HG03378 (cell line): ENCODE measurements at regions not wholly inside any gene's neighbourhood (a gene's known extent, or its start where the extent isn't known, plus 50 kb on each side); places are given as distances from the start of the nearest gene placed in this dataset.
"Not testable (repeated sequence)": the region's sequence is repeated elsewhere in the genome, so short reads cannot be mapped to it uniquely, and the experiment has no call there.

ENCODE experiments used
- ATAC-seq: cut with Tn5 transposase; IDR thresholded peaks from one replicate; pipeline ENCODE4 v1.9.1; 2021; ENCODE audit warnings: mild to moderate bottlenecking, moderate library complexity; ENCODE audit not compliant: unreplicated experiment

DNA sequence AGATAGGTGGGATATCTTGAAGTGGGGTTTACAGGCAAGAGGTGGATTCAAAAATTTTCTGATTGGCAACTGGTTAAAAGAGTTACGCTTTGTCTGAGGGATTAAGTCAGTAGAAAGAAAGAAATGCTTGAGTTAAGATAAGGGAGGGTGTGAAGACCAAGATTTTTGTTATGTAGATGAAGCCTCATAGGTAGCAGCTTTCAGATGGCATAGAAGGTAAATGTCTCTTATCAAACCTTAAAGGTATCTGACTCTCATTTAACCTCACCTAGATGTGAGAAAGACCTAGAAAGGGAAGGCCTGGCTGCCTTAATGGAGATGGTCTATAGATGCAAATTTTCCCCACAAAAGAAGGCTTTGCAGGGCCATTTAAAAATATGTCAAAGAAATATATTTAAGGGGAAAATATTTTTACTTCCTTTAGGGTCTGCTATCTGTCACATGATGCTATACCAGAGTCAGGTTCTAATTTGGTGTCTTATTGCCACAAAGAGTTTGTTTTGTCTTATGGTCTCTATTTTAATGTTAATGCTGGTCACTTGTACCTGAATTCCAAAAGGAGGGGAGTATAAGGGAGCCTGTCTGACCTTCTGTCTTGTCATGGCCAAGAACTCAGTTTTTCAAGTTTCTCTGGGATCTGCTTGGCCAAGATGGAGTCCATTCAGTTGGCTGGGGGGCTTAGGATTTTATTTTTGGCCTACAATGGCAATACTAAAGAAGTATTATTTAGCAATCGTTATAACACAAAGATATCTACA is 699.1 kb upstream of the AMOT start:
- no peak for ATAC-seq

DNA sequence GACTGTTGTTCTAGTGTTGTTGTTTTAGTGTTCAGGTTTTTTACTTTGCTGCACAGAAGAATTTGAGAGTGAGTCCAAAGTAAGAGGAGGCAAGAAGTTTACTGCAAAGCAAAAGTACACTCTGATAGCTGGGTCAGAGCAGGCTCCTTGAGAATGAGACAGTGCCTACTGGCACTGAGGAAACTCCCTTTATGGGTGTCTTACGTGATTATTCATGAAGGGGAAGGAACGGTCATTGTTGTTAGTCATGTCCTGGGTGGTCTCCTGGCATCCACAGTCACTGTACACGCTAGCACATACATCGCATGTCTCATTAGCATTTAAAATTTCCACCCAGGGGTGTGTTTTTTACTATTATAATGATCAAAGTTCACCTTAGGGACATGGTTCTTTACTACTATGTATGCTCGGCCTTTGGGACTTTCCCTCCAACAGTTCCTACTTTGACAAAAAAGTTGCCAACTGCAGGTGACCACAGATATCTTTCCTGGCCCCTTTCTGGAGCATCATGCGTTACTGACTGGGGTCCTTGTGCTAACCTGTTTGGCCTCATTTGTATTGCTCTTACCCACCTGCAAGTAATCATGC is 688.9 kb upstream of the AMOT start:
- ATAC-seq, result peak; percentile 33

DNA sequence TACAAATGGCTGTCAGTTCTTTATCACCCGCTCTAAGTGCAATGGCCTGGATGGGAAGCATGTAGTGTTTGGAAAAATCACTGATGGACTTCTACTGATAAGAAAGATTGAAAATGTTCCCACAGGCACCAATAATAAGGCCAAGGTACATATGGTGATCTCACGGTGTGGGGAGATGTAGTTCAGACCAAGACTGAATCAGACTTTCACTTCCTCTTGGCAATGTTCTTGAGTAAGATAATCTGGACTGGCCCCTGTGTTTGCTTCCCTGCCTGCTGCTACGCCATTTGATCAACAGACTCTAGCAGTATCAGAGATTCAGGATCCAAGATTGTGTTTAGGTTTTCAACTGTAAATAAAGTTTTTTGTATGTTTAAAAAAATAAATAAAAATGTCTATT is 682.2 kb upstream of the AMOT start:
- ATAC-seq, result peak; percentile 99

DNA sequence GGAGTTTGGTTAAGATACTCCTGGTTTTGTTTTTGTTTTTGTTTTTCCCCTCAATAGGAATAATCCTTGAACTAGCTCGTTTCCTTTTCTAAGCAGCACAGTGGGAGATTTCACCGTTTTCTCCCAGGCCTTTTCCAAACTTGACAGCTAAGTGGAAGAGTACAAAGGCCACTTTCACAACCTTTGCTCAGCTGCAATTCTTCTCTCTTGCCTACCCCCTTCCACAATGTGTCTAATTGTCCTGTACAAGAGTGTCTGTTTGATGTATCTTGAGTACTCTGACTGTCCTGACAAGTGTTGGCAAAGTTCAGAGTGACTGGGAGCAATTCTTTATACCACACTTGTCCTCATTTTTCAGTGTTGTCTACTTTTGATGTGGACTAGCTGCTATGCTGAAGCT is 674.3 kb upstream of the AMOT start:
- no peak for ATAC-seq

DNA sequence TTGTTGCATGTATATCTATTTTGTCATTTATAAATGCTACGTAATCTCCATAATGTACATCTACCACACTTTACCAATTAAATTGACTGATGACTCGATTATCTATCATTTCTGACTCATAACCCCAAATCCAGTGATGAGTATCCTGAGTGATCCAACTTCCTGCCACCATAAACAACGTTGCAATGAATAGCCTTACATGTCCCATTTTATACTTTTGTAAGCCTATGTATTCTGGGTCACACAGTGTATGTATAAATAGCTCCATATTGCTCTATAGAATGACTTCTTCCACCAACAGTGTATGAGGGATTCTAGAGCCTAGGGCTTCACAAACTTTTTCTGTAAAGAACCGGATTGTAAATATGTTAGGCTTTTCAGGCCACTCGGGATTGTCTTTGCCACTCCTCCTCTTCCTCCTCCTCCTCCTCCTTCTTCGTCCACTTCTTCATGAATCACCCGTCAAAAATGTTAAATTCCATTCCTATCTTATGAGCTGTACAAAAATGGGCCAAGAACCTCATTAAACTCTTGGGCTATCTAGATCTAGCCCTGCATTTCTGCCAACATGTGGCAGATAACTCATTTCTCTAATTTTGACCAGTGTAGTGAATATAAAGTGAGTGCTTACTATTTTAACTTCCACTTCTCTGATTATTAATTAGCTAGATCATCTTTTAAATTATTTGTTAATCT is 672.2 kb upstream of the AMOT start:
- no peak for ATAC-seq

DNA sequence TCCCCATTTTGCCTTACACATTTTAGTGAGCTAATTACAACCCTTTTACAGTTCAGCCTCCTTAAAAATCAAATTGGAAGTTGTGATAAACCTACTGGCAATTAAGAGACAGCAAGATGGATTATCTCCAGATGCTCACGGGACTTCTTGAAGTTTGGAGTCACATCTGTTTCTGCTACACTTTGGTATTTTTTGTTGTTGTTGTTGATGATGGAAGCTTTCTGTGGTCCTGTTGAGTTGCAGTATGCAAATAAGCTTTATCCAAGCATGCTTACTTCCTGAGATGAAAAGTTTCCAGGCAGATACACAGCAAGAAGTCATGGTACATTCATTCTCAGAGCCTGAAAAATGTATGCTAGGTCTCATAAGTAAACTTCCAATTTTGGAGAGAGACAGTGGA is 670.0 kb upstream of the AMOT start:
- no peak for ATAC-seq

DNA sequence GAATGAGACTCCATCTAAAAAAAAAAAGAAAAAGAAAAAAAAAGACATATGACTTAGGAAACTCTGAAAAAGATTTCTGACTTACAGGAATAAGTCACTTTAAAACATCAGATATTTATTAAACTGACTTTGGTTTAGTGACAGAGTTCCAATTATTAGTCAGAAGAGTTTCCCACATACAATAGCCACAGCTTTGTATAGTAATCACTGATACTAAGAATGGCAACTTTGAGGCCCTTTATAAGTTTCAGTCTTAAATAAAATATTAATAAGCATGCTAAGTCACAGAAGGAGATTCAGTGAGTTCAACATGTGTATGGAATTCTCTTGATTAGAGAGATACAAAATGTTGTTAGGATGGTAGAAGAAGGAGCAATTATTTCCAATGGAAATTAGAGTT is 652.3 kb upstream of the AMOT start:
- ATAC-seq, result peak; percentile 46

DNA sequence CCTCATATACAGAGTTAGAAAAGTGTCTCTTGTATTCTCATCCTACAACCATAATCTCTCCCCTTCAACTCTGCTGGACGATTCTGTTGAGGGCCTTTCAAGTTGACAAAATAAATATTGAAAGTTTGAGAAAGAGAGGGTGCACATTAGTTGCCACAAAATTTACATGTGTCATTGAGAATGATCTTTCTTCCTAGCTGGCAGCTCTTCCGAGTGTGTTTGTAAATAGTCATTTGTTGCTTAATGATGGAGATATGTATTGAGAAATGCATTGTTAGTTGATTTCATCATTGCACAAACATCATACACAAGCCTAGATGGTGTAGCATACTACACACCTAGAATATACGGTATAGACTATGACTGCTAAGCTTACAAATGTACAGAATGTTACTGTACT is 632.8 kb upstream of the AMOT start:
- ATAC-seq, result no peak

DNA sequence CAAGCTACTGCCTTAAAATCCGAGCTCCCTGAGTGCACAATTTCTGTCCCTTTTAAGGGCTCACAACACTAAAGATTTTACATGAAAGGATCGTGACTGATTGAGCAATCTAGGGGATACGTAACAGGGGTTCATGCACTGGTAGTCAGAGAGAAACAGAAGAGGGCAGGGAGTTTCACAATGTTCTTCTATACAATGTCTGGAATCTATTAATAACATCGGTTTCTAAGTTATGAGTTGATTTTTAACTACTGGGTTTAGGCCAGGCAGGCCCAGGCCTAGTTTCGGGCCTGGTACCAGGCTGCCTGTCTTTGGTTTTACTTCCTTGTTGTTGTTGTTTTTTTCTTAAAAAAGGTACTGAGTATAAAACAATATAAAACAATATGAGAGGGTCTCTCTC is 632.4 kb upstream of the AMOT start:
- not testable (repeated sequence) for ATAC-seq

DNA sequence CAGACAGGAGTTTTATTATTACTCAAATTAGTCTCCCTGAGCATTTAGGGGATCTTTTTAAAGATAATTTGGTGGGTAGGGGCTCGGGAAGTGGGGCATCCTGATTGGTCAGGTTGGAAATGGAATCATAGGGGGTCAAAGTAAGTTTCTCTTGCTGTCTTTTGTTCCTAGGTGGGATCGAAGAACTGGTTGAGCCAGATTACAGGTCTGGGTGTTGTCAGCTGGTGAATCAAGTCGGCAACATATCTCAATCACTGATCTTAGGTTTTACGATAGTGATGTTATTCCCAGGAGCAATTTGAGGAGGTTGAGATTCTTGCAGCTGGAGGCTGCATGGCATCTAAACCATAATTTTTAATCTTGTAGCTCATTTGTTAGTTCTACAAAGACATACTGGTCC is 629.5 kb upstream of the AMOT start:
- no peak for ATAC-seq

DNA sequence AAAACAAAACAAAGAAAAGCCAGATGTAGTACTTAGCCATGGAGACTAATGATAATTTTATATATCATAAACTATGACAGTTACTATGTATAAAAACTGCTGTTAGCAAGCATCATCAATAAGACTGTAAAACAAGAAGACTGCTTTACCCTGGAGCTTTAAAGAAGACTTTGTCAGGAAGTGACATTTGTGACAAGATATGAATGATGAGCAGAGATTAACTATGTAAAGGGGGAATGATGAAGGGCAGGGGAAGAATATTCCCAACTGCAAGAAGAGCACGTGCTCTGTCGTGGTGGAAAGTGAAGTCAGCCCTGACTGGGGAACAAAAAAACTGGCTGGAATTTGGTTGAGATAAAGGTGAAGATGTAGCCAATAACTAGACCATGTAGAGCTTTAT is 617.1 kb upstream of the AMOT start:
- ATAC-seq, result no peak

DNA sequence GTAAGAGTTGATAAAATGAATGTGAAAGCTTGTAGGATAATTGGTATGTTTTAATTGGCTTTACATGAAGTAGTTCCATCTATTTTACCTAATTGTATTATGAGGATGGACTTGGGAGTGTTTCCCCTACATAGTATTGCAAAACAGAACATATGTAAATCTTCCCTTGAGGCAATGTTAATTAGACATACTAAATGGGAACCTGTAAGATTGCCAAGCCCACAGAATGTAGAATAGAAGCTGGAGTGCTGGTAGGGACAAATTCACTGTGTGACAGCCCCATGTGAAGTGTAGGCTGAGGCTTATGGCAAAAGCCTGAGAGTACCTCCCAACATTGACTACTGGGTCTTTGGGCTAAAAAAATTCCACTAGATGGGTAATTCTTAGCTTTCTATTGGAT is 615.0 kb upstream of the AMOT start:
- no peak for ATAC-seq

DNA sequence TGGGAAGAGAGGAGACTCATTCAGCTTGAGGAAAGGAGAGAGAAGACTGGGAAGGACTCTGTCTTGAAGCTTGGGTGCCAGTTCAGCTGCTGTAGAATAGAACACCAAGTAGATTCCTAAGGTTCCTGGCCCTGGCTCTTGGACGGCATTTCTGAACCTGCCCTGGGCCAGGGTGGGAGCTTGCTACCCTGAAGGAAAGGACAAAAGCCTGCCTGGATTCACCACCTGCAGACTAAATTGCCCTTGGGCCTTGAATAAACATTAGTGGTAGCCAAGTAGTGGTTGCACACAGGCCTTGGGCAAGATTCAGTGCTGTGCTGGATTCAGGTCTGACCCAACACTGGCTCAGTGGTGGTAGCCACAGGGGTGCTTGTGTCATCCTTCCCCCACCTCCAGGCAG is 588.4 kb upstream of the AMOT start:
- ATAC-seq, result no peak

DNA sequence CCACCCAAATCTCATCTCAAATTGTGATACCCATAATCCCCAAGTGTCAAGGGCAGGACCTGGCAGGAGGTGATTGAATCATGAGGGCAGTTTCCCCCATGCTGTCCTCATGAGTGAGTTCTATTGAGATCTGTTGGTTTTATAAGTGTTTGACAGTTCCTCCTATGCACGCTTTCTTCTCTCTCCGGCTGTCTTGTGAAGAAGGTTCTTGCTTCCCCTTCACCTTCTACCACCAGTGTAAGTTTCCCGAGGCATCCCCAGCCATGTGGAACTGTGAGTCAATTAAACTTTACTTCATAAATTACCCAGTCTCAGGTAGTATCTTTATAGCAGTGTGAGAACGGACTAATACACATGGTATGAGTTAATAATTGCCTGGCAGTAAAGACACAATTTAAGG is 581.7 kb upstream of the AMOT start:
- no peak for ATAC-seq

DNA sequence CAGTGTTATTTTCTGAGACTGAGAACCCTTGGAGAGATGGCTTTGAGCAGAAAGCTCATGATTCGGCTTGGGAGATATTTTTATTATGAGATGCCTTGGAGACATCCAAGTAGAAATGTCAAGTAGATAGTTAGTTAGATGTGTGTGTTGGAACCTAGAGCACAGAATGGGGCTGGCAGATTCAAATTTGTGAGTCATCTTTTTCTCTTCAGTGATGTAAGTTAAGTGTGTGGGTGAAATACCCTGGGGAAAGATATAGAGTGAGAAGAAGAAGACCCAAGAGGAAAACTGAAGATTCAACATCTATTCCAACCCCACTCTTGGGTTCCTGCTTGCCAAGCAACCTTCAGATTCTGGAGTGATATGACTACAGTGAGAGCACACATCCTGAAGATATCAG is 580.8 kb upstream of the AMOT start:
- ATAC-seq, result no peak

DNA sequence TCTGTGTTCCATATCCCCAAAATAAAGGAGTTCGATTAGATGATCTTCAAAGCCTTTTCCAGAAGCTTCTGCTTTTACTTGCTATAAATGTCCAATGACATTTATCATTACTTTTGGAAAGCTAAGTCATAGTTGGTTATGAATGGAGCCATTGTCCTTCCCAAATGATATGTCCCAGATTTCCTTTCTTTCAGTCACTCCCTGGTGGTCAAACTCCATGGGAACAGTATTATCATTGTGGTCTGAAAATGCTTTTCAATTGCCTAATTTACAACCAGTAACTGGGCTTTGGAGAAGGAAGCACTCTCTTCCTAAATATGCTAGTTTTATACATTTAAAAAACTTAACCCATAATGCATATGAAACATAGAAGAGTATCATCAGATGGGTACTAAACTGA is 571.5 kb upstream of the AMOT start:
- ATAC-seq, result no peak

DNA sequence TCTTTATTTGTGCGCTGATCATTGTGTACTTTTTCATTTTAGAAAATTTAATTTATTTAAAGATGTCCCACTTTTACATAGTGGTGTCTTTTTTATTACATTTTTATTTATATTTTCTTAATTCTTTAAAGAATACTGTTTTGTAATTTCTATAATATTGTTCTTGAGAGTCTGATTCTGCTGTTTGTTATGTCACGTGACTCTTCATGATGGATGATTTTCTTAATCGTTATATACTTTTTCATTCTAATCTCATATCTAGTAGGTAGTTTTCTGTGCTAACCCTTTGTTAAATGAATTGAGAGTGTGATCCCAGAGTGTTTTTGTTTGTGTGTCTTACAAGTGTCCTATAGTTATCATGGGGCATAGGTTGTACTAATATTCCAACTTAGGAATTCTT is 568.2 kb upstream of the AMOT start:
- no peak for ATAC-seq

DNA sequence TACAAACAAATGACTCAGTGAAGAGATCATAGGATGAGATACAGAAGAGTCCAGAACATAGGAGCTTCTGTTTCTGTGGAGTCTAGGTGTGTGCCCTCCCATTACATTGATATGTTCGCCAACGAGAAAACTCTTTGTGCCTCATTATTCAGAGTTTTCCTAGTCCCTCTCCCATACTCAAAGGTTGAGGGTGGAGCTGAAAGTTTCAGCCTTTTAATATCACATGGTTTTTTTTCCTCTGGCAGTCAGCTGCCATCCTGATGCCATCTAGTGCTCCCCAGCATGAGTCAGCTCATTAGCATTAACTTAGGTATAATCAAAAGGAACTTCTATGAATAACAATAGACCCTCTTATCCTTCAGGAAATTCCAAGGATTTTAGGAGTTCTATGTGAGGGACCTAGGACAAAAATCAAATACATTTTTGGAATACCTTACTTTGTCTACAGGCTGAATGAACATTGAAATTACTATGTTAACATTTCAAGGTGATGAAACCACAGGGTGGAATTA is 559.6 kb upstream of the AMOT start:
- no peak for ATAC-seq

DNA sequence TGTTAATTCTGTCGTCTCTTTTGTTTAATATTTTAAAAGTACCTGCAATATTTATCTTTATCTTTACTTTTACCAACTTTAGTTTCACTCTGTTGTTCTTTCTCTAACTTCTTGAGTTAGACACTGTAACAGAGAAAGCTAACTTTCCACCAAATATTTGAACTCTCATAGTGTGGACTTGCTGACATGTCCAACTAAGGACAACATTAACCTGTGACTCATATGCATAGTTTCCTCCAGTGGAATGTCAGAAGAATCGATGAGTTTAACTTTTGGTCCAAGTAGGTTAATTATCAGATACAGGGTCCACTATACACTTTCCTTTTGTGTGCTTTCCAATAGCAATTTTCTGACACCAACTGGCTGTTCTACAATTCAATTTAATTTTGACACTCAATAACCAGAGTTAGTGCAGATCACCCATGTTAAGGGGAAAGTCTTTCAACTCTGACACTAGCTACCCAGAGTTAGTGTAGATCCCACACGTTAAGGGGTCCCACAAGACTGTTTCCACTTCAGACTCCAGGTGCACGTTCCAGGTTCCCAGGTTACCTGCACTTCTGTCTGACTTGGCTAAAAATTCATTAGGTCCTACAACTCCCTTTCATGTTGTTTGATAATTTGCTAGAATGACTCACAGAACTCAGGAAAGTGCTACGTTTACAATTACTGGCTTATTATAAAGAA is 559.0 kb upstream of the AMOT start:
- ATAC-seq, result no peak

DNA sequence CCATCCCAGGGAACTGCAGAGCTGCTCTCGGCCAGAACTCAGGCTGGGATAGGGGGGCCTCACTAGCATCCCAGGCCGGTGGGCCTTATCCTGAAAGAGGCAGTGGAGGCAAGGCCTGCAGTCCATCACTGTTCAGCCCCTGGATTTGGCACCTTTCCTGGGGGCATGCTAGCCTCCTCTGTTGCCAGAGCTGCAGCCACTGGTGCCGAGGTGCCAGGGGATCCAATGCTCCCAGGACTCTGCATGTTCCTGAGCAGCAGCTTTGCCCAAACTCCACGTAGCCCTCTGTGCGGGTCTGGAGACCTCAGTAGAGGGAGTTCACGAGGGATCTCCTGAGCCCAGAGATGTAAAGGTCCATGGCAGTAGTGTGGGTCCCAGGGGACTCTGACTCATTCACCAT is 551.7 kb upstream of the AMOT start:
- ATAC-seq, result no peak

DNA sequence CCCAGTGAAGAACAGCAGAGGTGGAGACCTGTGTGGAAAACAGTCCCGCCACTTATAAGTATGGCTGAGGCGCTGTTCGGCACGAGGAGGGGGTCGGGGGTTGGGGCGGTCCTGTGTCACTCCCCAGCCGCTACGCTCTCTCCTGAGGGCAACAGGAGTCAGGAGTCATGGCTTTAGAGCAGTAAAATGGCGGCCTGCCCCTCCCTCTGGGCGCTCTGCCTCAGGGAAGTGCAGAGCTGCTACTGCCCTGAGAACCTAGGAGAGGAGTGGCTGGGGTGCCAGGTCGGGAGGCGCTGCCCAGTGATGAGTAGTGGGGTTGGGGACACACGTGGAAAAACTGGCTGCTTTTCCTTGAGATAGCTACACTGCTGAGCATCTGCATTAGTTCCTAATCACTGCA is 551.2 kb upstream of the AMOT start:
- no peak for ATAC-seq

DNA sequence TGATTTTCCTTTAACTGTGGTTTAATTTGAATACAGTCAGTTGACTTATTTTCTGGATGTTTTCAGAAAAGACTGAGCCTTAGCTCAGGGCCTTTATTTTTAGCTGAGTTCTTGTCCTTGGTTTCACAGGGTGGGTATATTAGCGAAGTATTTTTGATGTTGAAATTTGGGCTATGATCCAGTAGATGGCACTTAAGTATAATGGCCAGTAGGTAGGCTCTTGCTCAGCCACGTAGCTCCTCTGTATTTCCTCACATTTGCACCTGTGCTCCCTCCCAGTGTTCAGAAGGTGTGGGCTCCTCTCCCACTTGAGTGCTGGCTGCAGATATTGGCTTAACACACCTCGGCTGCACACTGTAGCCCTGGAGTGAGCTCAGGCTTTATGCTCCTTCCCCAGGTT is 549.9 kb upstream of the AMOT start:
- no peak for ATAC-seq
